ENCODE measurements at regions not wholly inside any gene's neighbourhood (a gene's known extent, or its start where the extent isn't known, plus 50 kb on each side); places are given as distances from the start of the nearest gene placed in this dataset.

DNA sequence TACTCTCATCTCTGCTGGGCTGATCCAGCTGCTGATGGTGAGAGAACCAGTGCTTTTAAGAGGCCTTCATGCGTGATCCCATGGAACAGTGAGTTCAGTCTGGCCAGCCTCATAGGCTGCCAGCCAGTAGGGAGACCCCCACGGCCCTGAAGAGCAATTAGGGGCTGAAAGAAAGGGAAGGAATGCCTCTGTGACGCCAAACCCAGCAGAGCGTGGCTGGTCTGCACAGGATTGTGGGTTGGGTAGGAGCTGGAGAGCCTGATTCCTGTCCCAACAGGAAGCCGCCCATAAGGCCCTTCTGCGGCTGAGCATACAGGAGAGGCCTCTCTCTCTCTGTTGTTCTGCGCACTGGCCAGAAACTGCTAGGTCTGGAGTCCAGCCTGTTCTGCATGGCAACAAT lies 181.5 kb upstream of the E2F8 start:
- H3K9me3 ChIP-seq (ENCODE audit: insufficient read depth, low read length), result no peaks in the 10 kb centered on the region
- no peak overlapping the region for H3K9ac ChIP-seq (ENCODE audit: low read length)
- no peak overlapping the region for H3K4me3 ChIP-seq (ENCODE audit: low read length)
- H3K27ac ChIP-seq (ENCODE audit: low read length), result no peak overlapping the region
- peaks cover 66% of the 10 kb centered on the region for H3K27me3 ChIP-seq (ENCODE audit: low read depth, low read length)
- no peaks in the 10 kb centered on the region for H3K4me1 ChIP-seq (ENCODE audit: low read length)
- no peak overlapping the region for H3K4me2 ChIP-seq (ENCODE audit: low read length)
- TF ChIP-seq EZH2phosphoT487 (IDR thresholded peaks at IDR 0.05; ENCODE audit: low read depth), result no peak
- TF ChIP-seq, protein P1, sequence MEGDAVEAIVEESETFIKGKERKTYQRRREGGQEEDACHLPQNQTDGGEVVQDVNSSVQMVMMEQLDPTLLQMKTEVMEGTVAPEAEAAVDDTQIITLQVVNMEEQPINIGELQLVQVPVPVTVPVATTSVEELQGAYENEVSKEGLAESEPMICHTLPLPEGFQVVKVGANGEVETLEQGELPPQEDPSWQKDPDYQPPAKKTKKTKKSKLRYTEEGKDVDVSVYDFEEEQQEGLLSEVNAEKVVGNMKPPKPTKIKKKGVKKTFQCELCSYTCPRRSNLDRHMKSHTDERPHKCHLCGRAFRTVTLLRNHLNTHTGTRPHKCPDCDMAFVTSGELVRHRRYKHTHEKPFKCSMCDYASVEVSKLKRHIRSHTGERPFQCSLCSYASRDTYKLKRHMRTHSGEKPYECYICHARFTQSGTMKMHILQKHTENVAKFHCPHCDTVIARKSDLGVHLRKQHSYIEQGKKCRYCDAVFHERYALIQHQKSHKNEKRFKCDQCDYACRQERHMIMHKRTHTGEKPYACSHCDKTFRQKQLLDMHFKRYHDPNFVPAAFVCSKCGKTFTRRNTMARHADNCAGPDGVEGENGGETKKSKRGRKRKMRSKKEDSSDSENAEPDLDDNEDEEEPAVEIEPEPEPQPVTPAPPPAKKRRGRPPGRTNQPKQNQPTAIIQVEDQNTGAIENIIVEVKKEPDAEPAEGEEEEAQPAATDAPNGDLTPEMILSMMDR (IDR thresholded peaks at IDR 0.05; ENCODE audit: low read depth, low read length), result no peak
- no peaks in the 10 kb centered on the region for H3K36me3 ChIP-seq (replicated peaks; ENCODE audit: low read depth, low read length)
- 0 out of 2 replicates have a peak, but pooled peaks cover 2% of the 10 kb centered on the region for H4K20me1 ChIP-seq (ENCODE audit: insufficient read depth, low read length)
- H2AFZ ChIP-seq (ENCODE audit: low read depth, low read length), result no peak overlapping the region
- no peaks in the 10 kb centered on the region for H3K79me2 ChIP-seq (ENCODE audit: low read length)

DNA sequence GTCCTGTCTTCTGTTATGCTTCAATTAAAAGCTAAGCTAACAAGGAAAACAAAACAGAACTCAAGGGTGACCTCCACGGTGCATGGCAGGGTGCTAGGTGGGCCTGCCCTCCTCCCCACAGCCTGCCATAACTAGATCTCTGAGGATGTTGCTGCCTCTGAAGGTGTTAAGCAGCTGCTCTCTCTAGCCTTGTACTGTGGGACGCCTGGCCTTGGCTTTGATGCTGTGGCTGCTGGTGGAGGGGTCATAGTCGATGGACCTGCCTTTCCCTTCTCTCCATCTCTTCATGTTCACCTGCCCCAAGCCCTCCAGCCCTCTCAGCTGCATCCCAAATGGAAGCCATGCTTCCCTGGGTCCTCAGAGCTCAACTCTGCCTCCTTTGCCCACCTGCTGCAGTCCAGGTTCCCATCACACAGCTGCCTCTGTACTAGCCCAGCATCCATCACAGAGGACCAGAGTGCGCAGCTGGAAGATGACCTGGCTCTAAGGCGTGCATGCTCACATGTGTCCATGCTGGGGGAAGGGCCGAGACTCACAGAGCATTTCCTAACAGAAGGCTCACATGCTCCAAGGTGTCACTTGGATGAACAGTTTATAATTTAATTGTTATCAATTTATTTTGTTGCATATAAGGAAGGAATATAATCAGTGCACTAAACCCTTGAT lies 180.3 kb upstream of the E2F8 start:
- peaks cover 56% of the 10 kb centered on the region for H3K27me3 ChIP-seq (ENCODE audit: low read depth, low read length)
- no peak for TF ChIP-seq EZH2phosphoT487 (IDR thresholded peaks at IDR 0.05; ENCODE audit: low read depth)
- TF ChIP-seq, protein P1 (IDR thresholded peaks at IDR 0.05; ENCODE audit: low read depth, low read length), result no peak
- no peaks in the 10 kb centered on the region for H4K20me1 ChIP-seq (ENCODE audit: insufficient read depth, low read length)
- H3K4me2 ChIP-seq (ENCODE audit: low read length), result no peak overlapping the region
- H3K4me1 ChIP-seq (ENCODE audit: low read length), result no peaks in the 10 kb centered on the region
- H3K4me3 ChIP-seq (ENCODE audit: low read length), result no peak overlapping the region
- H2AFZ ChIP-seq (ENCODE audit: low read depth, low read length), result no peak overlapping the region
- H3K79me2 ChIP-seq (ENCODE audit: low read length), result no peaks in the 10 kb centered on the region
- no peak overlapping the region for H3K9ac ChIP-seq (ENCODE audit: low read length)
- no peaks in the 10 kb centered on the region for H3K36me3 ChIP-seq (replicated peaks; ENCODE audit: low read depth, low read length)
- no peak overlapping the region for H3K27ac ChIP-seq (ENCODE audit: low read length)
- no peaks in the 10 kb centered on the region for H3K9me3 ChIP-seq (ENCODE audit: insufficient read depth, low read length)

DNA sequence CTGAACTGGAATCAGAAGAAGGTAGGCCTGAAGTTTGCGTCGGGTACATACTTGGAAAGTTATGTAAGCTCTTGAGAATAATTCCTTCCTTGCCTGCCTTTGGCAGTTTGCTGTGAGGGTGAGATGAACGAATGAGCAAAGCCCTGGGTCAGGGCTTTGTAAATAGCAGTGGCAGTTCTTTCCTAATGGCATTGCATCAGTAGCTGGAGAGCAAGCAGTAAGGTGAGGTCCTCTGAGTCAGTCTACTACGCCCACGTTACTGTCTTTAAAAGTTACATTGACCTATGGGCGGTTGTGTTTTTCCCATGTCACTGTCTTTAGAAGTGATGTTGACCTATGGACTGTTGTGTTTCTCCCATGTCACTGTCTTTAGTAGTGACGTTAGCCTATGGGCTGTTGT lies 179.1 kb upstream of the E2F8 start:
- no peak overlapping the region for H3K9ac ChIP-seq (ENCODE audit: low read length)
- H3K4me2 ChIP-seq (ENCODE audit: low read length), result no peak overlapping the region
- H3K27me3 ChIP-seq (ENCODE audit: low read depth, low read length), result peaks cover 47% of the 10 kb centered on the region
- no peaks in the 10 kb centered on the region for H3K9me3 ChIP-seq (ENCODE audit: insufficient read depth, low read length)
- H2AFZ ChIP-seq (ENCODE audit: low read depth, low read length), result no peak overlapping the region
- H3K4me1 ChIP-seq (ENCODE audit: low read length), result no peaks in the 10 kb centered on the region
- H4K20me1 ChIP-seq (ENCODE audit: insufficient read depth, low read length), result no peaks in the 10 kb centered on the region
- H3K36me3 ChIP-seq (replicated peaks; ENCODE audit: low read depth, low read length), result no peaks in the 10 kb centered on the region
- TF ChIP-seq, protein P1 (IDR thresholded peaks at IDR 0.05; ENCODE audit: low read depth, low read length), result no peak
- no peak for TF ChIP-seq EZH2phosphoT487 (IDR thresholded peaks at IDR 0.05; ENCODE audit: low read depth)
- H3K79me2 ChIP-seq (ENCODE audit: low read length), result no peaks in the 10 kb centered on the region
- no peak overlapping the region for H3K4me3 ChIP-seq (ENCODE audit: low read length)
- H3K27ac ChIP-seq (ENCODE audit: low read length), result no peak overlapping the region

DNA sequence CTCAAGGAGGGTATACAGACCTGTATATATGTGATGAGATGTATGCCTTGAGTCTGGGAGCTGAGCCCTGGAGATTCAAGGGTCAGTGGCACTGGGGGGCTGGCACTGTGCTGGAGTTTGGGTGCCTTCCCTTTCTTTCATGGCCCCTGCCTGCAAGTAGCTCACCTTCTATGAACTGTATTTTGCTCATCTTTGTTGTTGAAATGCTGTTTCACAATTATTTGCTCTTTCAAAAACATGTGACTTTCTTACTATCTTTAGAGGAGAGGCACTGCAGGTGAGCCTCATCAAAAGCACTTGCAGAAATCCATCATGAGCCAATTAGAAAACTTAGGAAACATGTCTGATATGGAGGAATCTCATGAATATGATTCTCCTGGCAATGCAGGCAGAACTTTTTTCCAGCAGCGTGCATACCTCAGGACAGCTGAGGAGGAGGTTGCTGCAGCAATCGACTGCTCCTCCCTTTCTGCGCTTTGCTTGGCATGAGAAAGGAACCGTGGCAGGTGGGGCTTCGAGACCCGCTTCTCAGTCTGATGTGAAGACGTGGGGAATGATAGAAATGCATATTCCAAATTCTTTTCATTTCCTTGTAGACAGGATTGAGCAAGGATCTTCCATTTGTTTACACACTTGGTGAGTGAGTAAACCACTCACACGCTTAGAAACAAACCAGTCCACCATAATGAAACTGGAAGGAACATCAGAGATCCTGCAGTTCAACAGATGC lies 178.4 kb upstream of the E2F8 start:
- Histone ChIP-seq H4K20me1 (ENCODE audit: insufficient read depth, low read length) (no peaks in the 10 kb centered on the region), H3K27ac (ENCODE audit: low read length) (no peak overlapping the region), H2AFZ (ENCODE audit: low read depth, low read length) (no peak overlapping the region), H3K9me3 (ENCODE audit: insufficient read depth, low read length) (no peaks in the 10 kb centered on the region), H3K9ac (ENCODE audit: low read length) (no peak overlapping the region), H3K36me3 (replicated peaks; ENCODE audit: low read depth, low read length) (no peaks in the 10 kb centered on the region), H3K4me1 (ENCODE audit: low read length) (no peaks in the 10 kb centered on the region), H3K4me3 (ENCODE audit: low read length) (no peak overlapping the region), H3K79me2 (ENCODE audit: low read length) (no peaks in the 10 kb centered on the region), H3K4me2 (ENCODE audit: low read length) (no peak overlapping the region), H3K27me3 (ENCODE audit: low read depth, low read length) (peaks cover 45% of the 10 kb centered on the region)
- no peak for TF ChIP-seq EZH2phosphoT487 (IDR thresholded peaks at IDR 0.05; ENCODE audit: low read depth)
- TF ChIP-seq, protein P1 (IDR thresholded peaks at IDR 0.05; ENCODE audit: low read depth, low read length), result no peak
